ENCODE measurements at regions not wholly inside any gene's neighbourhood (a gene's known extent, or its start where the extent isn't known, plus 50 kb on each side); places are given as distances from the start of the nearest gene placed in this dataset.

- peaks cover 3% of the 10 kb centered on the region for H3K9me3 Mint-ChIP-seq (ENCODE audit: insufficient read depth)
- H3K27me3 Mint-ChIP-seq = no peaks in the 10 kb centered on the region
- Histone ChIP-seq H3K79me2 (ENCODE audit: control insufficient read depth, insufficient read depth, low read length) (no peaks in the 10 kb centered on the region), H3K9ac (ENCODE audit: low read length) (no peak overlapping the region), H2AFZ (ENCODE audit: insufficient read depth, low read depth, low read length, poor library complexity, severe bottlenecking) (no peak overlapping the region), H3K27ac (ENCODE audit: low read length in 2 of 2) (no peak overlapping the region), H3K4me1 (ENCODE audit: control insufficient read depth in 2 of 2, insufficient read depth in 2 of 2, low read length in 2 of 2) (no peaks in the 10 kb centered on the region), H3K9me3 (ENCODE audit: control extremely low read depth in 1 of 3, control insufficient read depth in 2 of 3, insufficient read depth in 1 of 3, low read length in 2 of 3) (no peaks in the 10 kb centered on the region), H3K4me3 (ENCODE audit: control extremely low read depth in 1 of 5, extremely low read depth in 1 of 5, insufficient read depth in 1 of 5, low read depth in 2 of 5, low read length in 4 of 5) (no peak overlapping the region), H3K36me3 (replicated peaks in 1 of 2; ENCODE audit: control extremely low read depth in 1 of 2, control insufficient read depth in 1 of 2, extremely low read depth in 1 of 2, insufficient read depth in 2 of 2, low read length in 1 of 2) (no peaks in the 10 kb centered on the region), H3K4me2 (replicated peaks; ENCODE audit: low read depth, low read length, poor library complexity, severe bottlenecking) (no peak overlapping the region), H3K27me3 (replicated peaks in 1 of 4; ENCODE audit: control extremely low read depth in 1 of 4, control insufficient read depth in 3 of 4, insufficient read depth in 4 of 4, low read length in 3 of 4) (no peaks in the 10 kb centered on the region), H4K20me1 (ENCODE audit: control insufficient read depth, insufficient read depth, low read length, poor library complexity, severe bottlenecking) (no peaks in the 10 kb centered on the region)
- ATAC-seq (ENCODE audit: low read depth) = no peak
- 55% methylated on average over 3 of the region's 3 CpGs for WGBS (ENCODE audit: insufficient coverage)
- no peak for DNase-seq
- H3K4me3 Mint-ChIP-seq = no peak overlapping the region
- no peak overlapping the region for H3K27ac Mint-ChIP-seq
- no peaks in the 10 kb centered on the region for H3K4me1 Mint-ChIP-seq
- ChIA-PET POLR2A (no interaction called here), CTCF (no interaction called here)
- TF ChIP-seq EZH2 (IDR thresholded peaks at IDR 0.05; ENCODE audit: borderline replicate concordance, insufficient read depth, low read depth, low read length, poor library complexity, severe bottlenecking) (no peak), CTCF (IDR thresholded peaks at IDR 0.05) (no peak)
- intact Hi-C loops (cut with micrococcal nuclease) = no loop called here
Measured at GRCh38 chr6:117195728-117196127, 69.6 kb upstream of the VGLL2 start.

GRCh38 chr6:117200067-117200466 is 65.3 kb upstream of the VGLL2 start:
- Mint-ChIP-seq H3K27ac (no peak overlapping the region), H3K4me1 (no peaks in the 10 kb centered on the region), H3K27me3 (no peaks in the 10 kb centered on the region), H3K4me3 (no peak overlapping the region), H3K9me3 (ENCODE audit: insufficient read depth) (no peaks in the 10 kb centered on the region)
- H2AFZ ChIP-seq (ENCODE audit: insufficient read depth, low read depth, low read length, poor library complexity, severe bottlenecking) = no peak overlapping the region
- H3K4me2 ChIP-seq (replicated peaks; ENCODE audit: low read depth, low read length, poor library complexity, severe bottlenecking) = no peak overlapping the region
- intact Hi-C loops (cut with micrococcal nuclease) = no loop called here
- ChIA-PET CTCF (no interaction called here), POLR2A (no interaction called here)
- WGBS (ENCODE audit: insufficient coverage) = 80% methylated on average over 1 of the region's 2 CpGs
- H4K20me1 ChIP-seq (ENCODE audit: control insufficient read depth, insufficient read depth, low read length, poor library complexity, severe bottlenecking) = no peaks in the 10 kb centered on the region
- no peaks in the 10 kb centered on the region for H3K4me1 ChIP-seq (ENCODE audit: control insufficient read depth in 2 of 2, insufficient read depth in 2 of 2, low read length in 2 of 2)
- DNase-seq = no peak
- no peak overlapping the region for H3K9ac ChIP-seq (ENCODE audit: low read length)
- no peak overlapping the region for H3K27ac ChIP-seq (ENCODE audit: low read length in 2 of 2)
- peaks cover 0 to 3% (median 0%) of the 10 kb centered on the region in 3 donors for H3K9me3 ChIP-seq (ENCODE audit: control extremely low read depth in 1 of 3, control insufficient read depth in 2 of 3, insufficient read depth in 1 of 3, low read length in 2 of 3)
- no peaks in the 10 kb centered on the region for H3K79me2 ChIP-seq (ENCODE audit: control insufficient read depth, insufficient read depth, low read length)
- no peaks in the 10 kb centered on the region for H3K27me3 ChIP-seq (replicated peaks in 1 of 4; ENCODE audit: control extremely low read depth in 1 of 4, control insufficient read depth in 3 of 4, insufficient read depth in 4 of 4, low read length in 3 of 4)
- TF ChIP-seq CTCF (IDR thresholded peaks at IDR 0.05) = no peak
- TF ChIP-seq EZH2 (IDR thresholded peaks at IDR 0.05; ENCODE audit: borderline replicate concordance, insufficient read depth, low read depth, low read length, poor library complexity, severe bottlenecking) = no peak
- no peak for ATAC-seq (ENCODE audit: low read depth)
- no peaks in the 10 kb centered on the region for H3K36me3 ChIP-seq (replicated peaks in 1 of 2; ENCODE audit: control extremely low read depth in 1 of 2, control insufficient read depth in 1 of 2, extremely low read depth in 1 of 2, insufficient read depth in 2 of 2, low read length in 1 of 2)
- H3K4me3 ChIP-seq (ENCODE audit: control extremely low read depth in 1 of 5, extremely low read depth in 1 of 5, insufficient read depth in 1 of 5, low read depth in 2 of 5, low read length in 4 of 5) = no peak overlapping the region

All from B cell (primary cell).